ENCODE measurements at regions not wholly inside any gene's neighbourhood (a gene's known extent, or its start where the extent isn't known, plus 50 kb on each side); places are given as distances from the start of the nearest gene placed in this dataset.
"Not testable (repeated sequence)": the region's sequence is repeated elsewhere in the genome, so short reads cannot be mapped to it uniquely, and the experiment has no call there.

DNA sequence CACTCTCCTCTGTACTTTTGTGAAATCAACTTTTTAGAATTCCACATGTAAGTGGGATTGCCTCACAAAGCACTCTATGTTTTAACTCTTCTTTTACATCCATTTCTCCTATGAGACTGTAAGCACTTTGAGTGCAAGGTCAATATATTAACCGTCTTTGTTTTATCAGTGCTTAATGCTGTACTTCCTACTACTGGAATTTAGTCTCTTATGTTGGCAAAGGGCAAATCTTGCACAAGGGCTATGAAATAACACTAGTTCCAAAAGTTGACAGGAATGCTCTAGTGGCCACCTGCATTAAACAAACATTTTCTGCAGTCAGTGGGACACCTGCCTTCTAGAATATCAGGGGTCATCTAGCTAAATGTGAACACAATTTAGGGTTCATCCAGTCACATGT, 117.5 kb upstream of the SPATA31A3 start:
- TF ChIP-seq EZH2 (IDR thresholded peaks at IDR 0.05; ENCODE audit: low read depth): not testable (repeated sequence)
- TF ChIP-seq, protein P1, sequence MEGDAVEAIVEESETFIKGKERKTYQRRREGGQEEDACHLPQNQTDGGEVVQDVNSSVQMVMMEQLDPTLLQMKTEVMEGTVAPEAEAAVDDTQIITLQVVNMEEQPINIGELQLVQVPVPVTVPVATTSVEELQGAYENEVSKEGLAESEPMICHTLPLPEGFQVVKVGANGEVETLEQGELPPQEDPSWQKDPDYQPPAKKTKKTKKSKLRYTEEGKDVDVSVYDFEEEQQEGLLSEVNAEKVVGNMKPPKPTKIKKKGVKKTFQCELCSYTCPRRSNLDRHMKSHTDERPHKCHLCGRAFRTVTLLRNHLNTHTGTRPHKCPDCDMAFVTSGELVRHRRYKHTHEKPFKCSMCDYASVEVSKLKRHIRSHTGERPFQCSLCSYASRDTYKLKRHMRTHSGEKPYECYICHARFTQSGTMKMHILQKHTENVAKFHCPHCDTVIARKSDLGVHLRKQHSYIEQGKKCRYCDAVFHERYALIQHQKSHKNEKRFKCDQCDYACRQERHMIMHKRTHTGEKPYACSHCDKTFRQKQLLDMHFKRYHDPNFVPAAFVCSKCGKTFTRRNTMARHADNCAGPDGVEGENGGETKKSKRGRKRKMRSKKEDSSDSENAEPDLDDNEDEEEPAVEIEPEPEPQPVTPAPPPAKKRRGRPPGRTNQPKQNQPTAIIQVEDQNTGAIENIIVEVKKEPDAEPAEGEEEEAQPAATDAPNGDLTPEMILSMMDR (conservative IDR thresholded peaks at IDR 0.05): not testable (repeated sequence)
